Activated naive CD8-positive, alpha-beta T cell treated with anti-CD3 and anti-CD28 coated beads for 36 hours (primary cell): ENCODE measurements at regions not wholly inside any gene's neighbourhood (a gene's known extent, or its start where the extent isn't known, plus 50 kb on each side); places are given as distances from the start of the nearest gene placed in this dataset.

Experiments
- DNase-seq: peaks from one replicate; pipeline ENCODE4 v3.0.0; 2021
- H3K27ac Mint-ChIP-seq: one replicate; pipeline ENCODE4 v1.8.0; 2022; ENCODE audit warnings: mild to moderate bottlenecking, moderate library complexity, mixed read lengths
- H3K27me3 Mint-ChIP-seq: one replicate; pipeline ENCODE4 v1.8.0; 2022; ENCODE audit warnings: mild to moderate bottlenecking, mixed read lengths
- H3K36me3 Mint-ChIP-seq: one replicate; pipeline ENCODE4 v1.8.0; 2021; ENCODE audit warnings: mild to moderate bottlenecking, mixed read lengths
- H3K4me1 Mint-ChIP-seq: one replicate; pipeline ENCODE4 v1.8.0; 2021; ENCODE audit warnings: mixed read lengths
- H3K4me3 Mint-ChIP-seq: one replicate; pipeline ENCODE4 v1.8.0; 2022; ENCODE audit warnings: mild to moderate bottlenecking, moderate library complexity, mixed read lengths
- H3K9me3 Mint-ChIP-seq: one replicate; pipeline ENCODE4 v1.8.0; 2022; ENCODE audit warnings: mixed read lengths

- peaks cover under 1% of the 10 kb centered on the region for H3K4me1 Mint-ChIP-seq
- H3K9me3 Mint-ChIP-seq = no peaks in the 10 kb centered on the region
- H3K36me3 Mint-ChIP-seq = no peaks in the 10 kb centered on the region
- H3K4me3 Mint-ChIP-seq = no peak overlapping the region
- H3K27me3 Mint-ChIP-seq = no peaks in the 10 kb centered on the region
- no peak overlapping the region for H3K27ac Mint-ChIP-seq
- DNase-seq = no peak
Measured at GRCh38 chr9:89863837-89864236, 259.0 kb downstream of the GADD45G start.

GRCh38 chr9:89864257-89864656, 259.4 kb downstream of the GADD45G start:
- H3K9me3 Mint-ChIP-seq = no peaks in the 10 kb centered on the region
- no peaks in the 10 kb centered on the region for H3K4me1 Mint-ChIP-seq
- H3K36me3 Mint-ChIP-seq = no peaks in the 10 kb centered on the region
- H3K4me3 Mint-ChIP-seq = no peak overlapping the region
- DNase-seq = no peak
- H3K27me3 Mint-ChIP-seq = no peaks in the 10 kb centered on the region
- H3K27ac Mint-ChIP-seq = no peak overlapping the region

GRCh38 chr9:89864731-89865130, 259.9 kb downstream of the GADD45G start:
- Mint-ChIP-seq H3K27me3 (no peaks in the 10 kb centered on the region), H3K4me3 (no peak overlapping the region), H3K27ac (no peak overlapping the region), H3K36me3 (no peaks in the 10 kb centered on the region), H3K9me3 (no peaks in the 10 kb centered on the region), H3K4me1 (no peaks in the 10 kb centered on the region)
- DNase-seq = no peak

- no peaks in the 10 kb centered on the region for H3K36me3 Mint-ChIP-seq
- no peak overlapping the region for H3K27ac Mint-ChIP-seq
- H3K4me3 Mint-ChIP-seq = no peak overlapping the region
- H3K9me3 Mint-ChIP-seq = no peaks in the 10 kb centered on the region
- no peak for DNase-seq
- H3K4me1 Mint-ChIP-seq = no peaks in the 10 kb centered on the region
- no peaks in the 10 kb centered on the region for H3K27me3 Mint-ChIP-seq
Measured at GRCh38 chr9:89865357-89865756, 260.5 kb downstream of the GADD45G start.

- DNase-seq = no peak
- Mint-ChIP-seq H3K27ac (no peak overlapping the region), H3K36me3 (no peaks in the 10 kb centered on the region), H3K4me1 (no peaks in the 10 kb centered on the region), H3K4me3 (no peak overlapping the region), H3K9me3 (no peaks in the 10 kb centered on the region), H3K27me3 (no peaks in the 10 kb centered on the region)
Measured at GRCh38 chr9:89865981-89866380, 261.2 kb downstream of the GADD45G start.

DNA sequence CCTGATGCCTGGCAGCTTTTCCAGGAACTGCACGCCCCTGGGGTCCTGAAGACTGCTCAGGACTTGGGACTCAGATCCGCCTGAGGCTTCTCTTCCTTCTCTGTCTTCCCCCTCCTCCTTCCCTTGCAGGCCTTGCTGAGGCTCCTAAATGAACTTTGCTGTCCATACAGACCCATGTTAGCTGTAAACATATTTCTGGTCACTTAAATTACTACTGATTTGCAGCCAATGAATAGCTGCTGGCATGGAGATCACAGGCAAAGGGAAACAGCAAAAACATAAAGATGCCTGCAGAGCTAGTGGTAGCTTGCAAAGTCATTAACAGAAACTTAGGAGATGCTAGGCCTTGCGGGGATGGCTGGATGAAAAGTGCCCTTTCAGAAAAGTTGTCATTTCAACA, 261.9 kb downstream of the GADD45G start:
- H3K9me3 Mint-ChIP-seq = no peaks in the 10 kb centered on the region
- H3K27me3 Mint-ChIP-seq = no peaks in the 10 kb centered on the region
- no peak for DNase-seq
- no peak overlapping the region for H3K27ac Mint-ChIP-seq
- H3K36me3 Mint-ChIP-seq = no peaks in the 10 kb centered on the region
- no peaks in the 10 kb centered on the region for H3K4me1 Mint-ChIP-seq
- H3K4me3 Mint-ChIP-seq = no peak overlapping the region

- Mint-ChIP-seq H3K4me3 (no peak overlapping the region), H3K4me1 (no peaks in the 10 kb centered on the region), H3K27ac (no peak overlapping the region), H3K36me3 (no peaks in the 10 kb centered on the region), H3K27me3 (no peaks in the 10 kb centered on the region), H3K9me3 (no peaks in the 10 kb centered on the region)
- no peak for DNase-seq
Measured at GRCh38 chr9:89868100-89868499, 263.3 kb downstream of the GADD45G start.

DNA sequence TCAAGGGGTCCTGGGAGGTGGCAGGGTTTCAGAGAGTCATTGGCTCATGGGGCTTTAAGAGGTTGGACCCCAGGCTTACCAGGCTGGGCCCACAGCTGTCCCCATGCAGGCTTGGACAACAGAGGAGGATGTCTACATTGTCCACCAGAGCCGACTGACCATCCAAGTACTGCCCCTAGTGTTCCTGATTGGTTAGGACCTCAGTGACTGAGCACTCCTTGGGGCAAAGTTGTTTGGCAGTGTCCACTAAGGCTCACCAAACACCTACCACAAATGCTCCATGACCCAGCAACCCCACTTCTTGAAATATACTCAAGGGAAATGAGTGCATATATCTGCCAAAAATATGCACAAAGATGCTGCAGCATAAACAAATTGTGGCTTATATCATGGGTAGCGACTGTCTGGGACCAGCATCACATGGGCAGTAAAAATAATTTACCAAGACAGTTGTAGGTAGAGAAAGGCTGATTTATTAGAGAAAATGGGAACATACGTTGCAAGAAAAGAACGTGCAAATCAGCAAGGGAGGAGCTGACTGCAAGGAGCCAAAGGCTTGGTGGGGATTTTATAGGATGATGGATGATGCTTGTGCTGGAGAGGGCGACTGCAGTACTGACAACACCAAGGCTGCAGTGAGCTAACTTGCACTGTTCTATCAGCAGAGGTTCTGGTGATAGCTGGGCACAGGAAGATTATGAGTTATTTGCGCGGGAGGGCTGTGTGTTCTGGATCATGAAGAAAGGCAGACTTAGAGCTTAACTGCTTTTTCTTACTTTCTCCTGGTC, 265.2 kb downstream of the GADD45G start:
- DNase-seq = no peak
- no peaks in the 10 kb centered on the region for H3K4me1 Mint-ChIP-seq
- H3K36me3 Mint-ChIP-seq = no peaks in the 10 kb centered on the region
- no peaks in the 10 kb centered on the region for H3K27me3 Mint-ChIP-seq
- no peak overlapping the region for H3K27ac Mint-ChIP-seq
- H3K4me3 Mint-ChIP-seq = no peak overlapping the region
- no peaks in the 10 kb centered on the region for H3K9me3 Mint-ChIP-seq

- Mint-ChIP-seq H3K9me3 (no peaks in the 10 kb centered on the region), H3K27me3 (no peaks in the 10 kb centered on the region), H3K4me3 (no peak overlapping the region), H3K27ac (no peak overlapping the region), H3K4me1 (no peaks in the 10 kb centered on the region), H3K36me3 (no peaks in the 10 kb centered on the region)
- no peak for DNase-seq
Measured at GRCh38 chr9:89871871-89872331, 267.1 kb downstream of the GADD45G start.

DNA sequence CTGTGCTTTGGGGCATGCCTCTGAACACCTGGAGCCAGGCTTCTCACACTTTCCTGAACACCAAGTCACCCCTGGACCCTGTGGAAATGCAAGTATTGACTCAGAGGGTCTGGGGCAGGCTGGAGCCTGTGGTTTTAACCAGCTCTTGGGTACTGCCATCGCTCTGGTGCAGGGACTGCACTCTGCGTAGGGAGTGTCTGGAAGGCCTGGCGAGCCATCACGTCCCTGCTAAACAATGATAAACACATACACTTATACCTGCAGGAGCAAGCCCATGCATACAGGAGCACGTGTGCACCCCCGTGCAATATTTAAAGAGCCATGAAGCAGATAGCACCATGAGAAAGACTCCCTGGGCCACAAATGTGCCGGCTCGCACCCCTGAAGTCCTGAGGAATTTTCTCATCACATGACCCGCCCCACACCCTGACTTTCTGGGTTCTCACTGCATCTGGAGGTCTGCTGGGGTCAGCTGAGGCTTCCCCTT, 267.7 kb downstream of the GADD45G start:
- Mint-ChIP-seq H3K36me3 (no peaks in the 10 kb centered on the region), H3K9me3 (no peaks in the 10 kb centered on the region), H3K4me1 (no peaks in the 10 kb centered on the region), H3K27me3 (no peaks in the 10 kb centered on the region), H3K4me3 (no peak overlapping the region), H3K27ac (no peak overlapping the region)
- DNase-seq = no peak

- DNase-seq = no peak
- no peaks in the 10 kb centered on the region for H3K4me1 Mint-ChIP-seq
Measured at GRCh38 chr9:89872913-89873707, 268.3 kb downstream of the GADD45G start.

GRCh38 chr9:89873801-89874200, 269.0 kb downstream of the GADD45G start:
- Mint-ChIP-seq H3K27me3 (no peaks in the 10 kb centered on the region), H3K4me3 (no peak overlapping the region), H3K9me3 (no peaks in the 10 kb centered on the region), H3K4me1 (no peaks in the 10 kb centered on the region), H3K36me3 (no peaks in the 10 kb centered on the region), H3K27ac (no peak overlapping the region)
- DNase-seq = no peak

More at GRCh38 chr9:89872913-89873707, 268.3 kb downstream of the GADD45G start:
- Mint-ChIP-seq H3K27ac (no peak overlapping the region), H3K9me3 (no peaks in the 10 kb centered on the region), H3K36me3 (no peaks in the 10 kb centered on the region), H3K4me3 (no peak overlapping the region), H3K27me3 (no peaks in the 10 kb centered on the region)

GRCh38 chr9:89874351-89875321, 269.8 kb downstream of the GADD45G start:
- Mint-ChIP-seq H3K9me3 (no peaks in the 10 kb centered on the region), H3K27me3 (no peaks in the 10 kb centered on the region), H3K4me1 (no peaks in the 10 kb centered on the region), H3K27ac (no peak overlapping the region), H3K4me3 (no peak overlapping the region), H3K36me3 (no peaks in the 10 kb centered on the region)
- no peak for DNase-seq

DNA sequence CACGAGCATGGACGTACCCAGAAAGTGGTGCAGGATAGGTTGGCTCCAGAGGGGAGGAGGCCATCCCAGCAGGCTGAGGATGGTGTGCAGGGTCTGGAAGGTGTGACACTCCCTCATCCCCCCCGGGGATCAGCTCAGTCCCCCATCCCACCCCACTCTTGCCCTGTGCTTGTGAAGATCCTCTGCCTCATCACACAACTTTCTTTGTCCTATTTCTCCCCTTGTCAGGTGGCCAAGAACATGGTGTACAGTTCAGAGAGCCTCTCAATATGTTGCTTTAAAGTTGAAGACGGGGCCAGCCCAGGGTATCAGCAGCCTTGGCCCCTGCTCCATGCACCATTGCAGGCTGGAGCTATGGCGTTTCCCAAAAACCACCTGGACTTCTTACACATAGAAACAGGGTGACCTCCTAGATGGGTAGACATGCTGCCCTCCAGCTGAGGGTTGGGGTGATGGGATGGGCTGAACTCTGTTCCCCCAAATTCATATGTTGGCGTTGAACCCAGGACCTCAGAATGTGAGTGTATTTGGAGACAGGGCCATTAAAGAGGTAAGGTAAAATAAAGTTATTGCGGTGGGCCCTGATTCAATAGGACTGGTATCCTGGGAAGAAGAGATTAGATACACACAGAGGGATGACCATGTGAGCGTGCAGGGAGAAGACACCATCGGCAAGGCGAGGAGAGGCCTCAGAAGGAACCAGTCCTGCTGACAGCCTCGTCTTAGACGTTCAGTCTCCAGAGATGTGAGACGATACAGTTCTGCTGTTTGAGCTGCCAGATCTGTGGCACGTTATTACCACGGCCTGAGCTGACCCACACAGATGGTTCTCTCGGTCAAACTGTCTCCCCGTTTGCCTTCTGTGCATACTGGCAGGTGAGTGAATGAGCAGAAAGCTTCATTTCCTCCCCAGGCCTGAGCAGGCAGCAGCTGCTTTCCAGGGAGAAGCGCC, 272.5 kb downstream of the GADD45G start:
- no peak overlapping the region for H3K4me3 Mint-ChIP-seq

More for the DNA sequence above, 272.5 kb downstream of the GADD45G start:
- no peaks in the 10 kb centered on the region for H3K36me3 Mint-ChIP-seq
- H3K27me3 Mint-ChIP-seq = no peaks in the 10 kb centered on the region
- no peak for DNase-seq
- no peaks in the 10 kb centered on the region for H3K9me3 Mint-ChIP-seq
- H3K27ac Mint-ChIP-seq = no peak overlapping the region
- H3K4me1 Mint-ChIP-seq = no peaks in the 10 kb centered on the region
